ENCODE measurements at regions not wholly inside any gene's neighbourhood (a gene's known extent, or its start where the extent isn't known, plus 50 kb on each side); places are given as distances from the start of the nearest gene placed in this dataset.

GRCh38 chr21:27831816-27832569 is 865.1 kb upstream of the ADAMTS5 start:
- DNase-seq = no peak

- no peak for DNase-seq
Observed at GRCh38 chr21:27831177-27831576, 864.3 kb upstream of the ADAMTS5 start.

- no peak for DNase-seq
Observed at GRCh38 chr21:27827972-27828371, 861.1 kb upstream of the ADAMTS5 start.

- no peak for DNase-seq
Observed at GRCh38 chr21:27825035-27825434, 858.1 kb upstream of the ADAMTS5 start.

- no peak for DNase-seq
Observed at GRCh38 chr21:27823652-27824201, 856.8 kb upstream of the ADAMTS5 start.

GRCh38 chr21:27820342-27820741 is 853.5 kb upstream of the ADAMTS5 start:
- DNase-seq = no peak

GRCh38 chr21:27819299-27819698 is 852.4 kb upstream of the ADAMTS5 start:
- no peak for DNase-seq

GRCh38 chr21:27818847-27819246 is 852.0 kb upstream of the ADAMTS5 start:
- no peak for DNase-seq

GRCh38 chr21:27817902-27818623 is 851.2 kb upstream of the ADAMTS5 start:
- no peak for DNase-seq

GRCh38 chr21:27817074-27817473 is 850.2 kb upstream of the ADAMTS5 start:
- no peak for DNase-seq

GRCh38 chr21:27816301-27816700 is 849.4 kb upstream of the ADAMTS5 start:
- no peak for DNase-seq

- DNase-seq = no peak
Observed at GRCh38 chr21:27814226-27814625, 847.3 kb upstream of the ADAMTS5 start.

GRCh38 chr21:27813750-27814149 is 846.9 kb upstream of the ADAMTS5 start:
- DNase-seq = no peak

GRCh38 chr21:27813344-27813743 is 846.5 kb upstream of the ADAMTS5 start:
- no peak for DNase-seq

GRCh38 chr21:27812279-27812678 is 845.4 kb upstream of the ADAMTS5 start:
- no peak for DNase-seq

- no peak for DNase-seq
Observed at GRCh38 chr21:27808923-27809322, 842.0 kb upstream of the ADAMTS5 start.

GRCh38 chr21:27807596-27807995 is 840.7 kb upstream of the ADAMTS5 start:
- DNase-seq = no peak

GRCh38 chr21:27806281-27806680 is 839.4 kb upstream of the ADAMTS5 start:
- no peak for DNase-seq

GRCh38 chr21:27805696-27806095 is 838.8 kb upstream of the ADAMTS5 start:
- no peak for DNase-seq

GRCh38 chr21:27804515-27804914 is 837.6 kb upstream of the ADAMTS5 start:
- no peak for DNase-seq

- no peak for DNase-seq
Observed at GRCh38 chr21:27803571-27803970, 836.7 kb upstream of the ADAMTS5 start.

GRCh38 chr21:27802816-27803475 is 836.1 kb upstream of the ADAMTS5 start:
- DNase-seq = no peak

- DNase-seq = no peak
Observed at GRCh38 chr21:27799861-27800260, 833.0 kb upstream of the ADAMTS5 start.

- no peak for DNase-seq
Observed at GRCh38 chr21:27796106-27796505, 829.2 kb upstream of the ADAMTS5 start.

All from activated CD8-positive, alpha-beta memory T cell treated with anti-CD3 and anti-CD28 coated beads, Interleukin-2, amount 50 U/mL, for 4 hours (primary cell).